ENCODE measurements at regions not wholly inside any gene's neighbourhood (a gene's known extent, or its start where the extent isn't known, plus 50 kb on each side); places are given as distances from the start of the nearest gene placed in this dataset.

DNA sequence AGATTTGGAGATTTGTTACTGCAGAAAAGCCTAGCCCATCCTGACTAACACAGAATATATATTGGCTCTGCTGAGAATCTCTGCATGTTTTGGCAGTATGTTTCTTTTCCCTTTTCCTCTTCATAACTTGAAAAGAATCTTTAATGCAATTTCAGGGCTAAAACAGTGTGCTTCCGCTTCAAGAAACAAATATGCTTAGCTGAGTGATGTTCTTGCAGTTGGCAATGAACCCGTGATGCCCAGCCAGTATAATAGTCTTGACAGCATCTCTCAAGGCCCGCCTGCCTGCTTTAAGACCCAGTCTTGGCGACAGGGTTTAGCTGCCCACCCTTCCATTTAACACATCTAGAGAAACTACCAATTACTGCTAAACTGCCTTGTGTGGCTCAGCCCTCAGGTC is 184.5 kb downstream of the INO80D start:
- DNase-seq: no peak
- no peaks in the 10 kb centered on the region for H3K27me3 ChIP-seq (ENCODE audit: low read depth)
- H3K9me3 ChIP-seq: no peaks in the 10 kb centered on the region
- intact Hi-C loops (cut with DNase I): no loop called here
- no peaks in the 10 kb centered on the region for H3K4me1 ChIP-seq
- no peak overlapping the region for H3K27ac ChIP-seq
- H3K36me3 ChIP-seq: no peaks in the 10 kb centered on the region
- TF ChIP-seq, protein P1, sequence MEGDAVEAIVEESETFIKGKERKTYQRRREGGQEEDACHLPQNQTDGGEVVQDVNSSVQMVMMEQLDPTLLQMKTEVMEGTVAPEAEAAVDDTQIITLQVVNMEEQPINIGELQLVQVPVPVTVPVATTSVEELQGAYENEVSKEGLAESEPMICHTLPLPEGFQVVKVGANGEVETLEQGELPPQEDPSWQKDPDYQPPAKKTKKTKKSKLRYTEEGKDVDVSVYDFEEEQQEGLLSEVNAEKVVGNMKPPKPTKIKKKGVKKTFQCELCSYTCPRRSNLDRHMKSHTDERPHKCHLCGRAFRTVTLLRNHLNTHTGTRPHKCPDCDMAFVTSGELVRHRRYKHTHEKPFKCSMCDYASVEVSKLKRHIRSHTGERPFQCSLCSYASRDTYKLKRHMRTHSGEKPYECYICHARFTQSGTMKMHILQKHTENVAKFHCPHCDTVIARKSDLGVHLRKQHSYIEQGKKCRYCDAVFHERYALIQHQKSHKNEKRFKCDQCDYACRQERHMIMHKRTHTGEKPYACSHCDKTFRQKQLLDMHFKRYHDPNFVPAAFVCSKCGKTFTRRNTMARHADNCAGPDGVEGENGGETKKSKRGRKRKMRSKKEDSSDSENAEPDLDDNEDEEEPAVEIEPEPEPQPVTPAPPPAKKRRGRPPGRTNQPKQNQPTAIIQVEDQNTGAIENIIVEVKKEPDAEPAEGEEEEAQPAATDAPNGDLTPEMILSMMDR (IDR thresholded peaks at IDR 0.05): no peak
- H3K4me3 ChIP-seq: no peak overlapping the region
- no peak for ATAC-seq

DNA sequence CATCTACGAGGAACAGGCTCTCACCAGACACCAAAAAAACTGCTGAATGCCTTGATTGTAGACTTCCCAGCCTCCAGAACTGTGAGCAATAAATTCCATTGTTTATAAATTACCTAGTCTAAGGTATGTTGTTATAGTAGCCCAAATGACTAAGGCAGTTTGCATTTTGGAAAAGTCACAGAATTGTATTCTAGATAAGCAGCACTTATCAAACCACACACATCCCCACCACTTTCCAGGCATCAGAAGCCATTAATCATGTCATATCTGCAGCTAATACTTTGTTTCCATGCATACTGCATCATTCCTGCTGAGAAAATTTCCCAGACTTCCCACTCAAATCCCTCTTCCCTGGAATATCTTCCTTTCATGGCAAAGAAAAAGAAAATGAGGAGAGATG is 187.2 kb downstream of the INO80D start:
- TF ChIP-seq, protein P1 (IDR thresholded peaks at IDR 0.05): no peak
- Histone ChIP-seq H3K4me1 (no peaks in the 10 kb centered on the region), H3K9me3 (no peaks in the 10 kb centered on the region), H3K4me3 (no peak overlapping the region), H3K27me3 (ENCODE audit: low read depth) (no peaks in the 10 kb centered on the region), H3K36me3 (no peaks in the 10 kb centered on the region), H3K27ac (no peak overlapping the region)
- intact Hi-C loops (cut with DNase I): no loop called here
- DNase-seq (no peak), ATAC-seq (no peak)

DNA sequence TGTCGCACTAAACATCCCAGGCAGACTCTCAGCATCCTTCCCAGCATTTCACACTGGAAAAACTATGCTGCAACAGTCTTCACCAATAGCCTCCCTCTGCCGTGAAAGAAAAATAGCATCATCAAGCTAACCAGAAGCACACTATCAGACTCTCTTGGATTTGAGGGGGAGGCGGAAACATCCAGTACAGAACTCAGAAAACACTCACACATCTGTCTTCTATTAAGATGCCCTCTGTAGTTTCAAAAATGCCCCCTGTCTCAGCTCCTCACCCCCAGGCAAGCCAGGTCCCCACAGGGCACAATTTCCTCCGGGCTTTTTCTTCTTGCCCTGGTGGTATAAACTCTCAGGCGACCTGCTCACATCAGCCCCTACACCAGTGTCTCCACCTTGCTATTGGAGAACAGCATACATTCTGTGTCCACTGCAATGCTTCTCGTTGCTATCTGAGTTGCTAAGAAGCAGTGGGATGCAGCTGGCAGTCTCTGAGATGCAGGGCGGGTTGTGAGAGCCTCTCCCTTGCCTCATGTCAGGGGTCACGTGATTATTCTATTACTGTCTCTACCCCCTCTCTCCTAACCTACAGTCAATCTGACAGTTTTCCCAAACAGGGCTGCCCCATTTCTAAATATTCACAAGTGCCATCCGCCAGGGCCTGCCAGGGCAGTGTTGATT is 189.9 kb downstream of the INO80D start:
- H3K4me1 ChIP-seq: no peaks in the 10 kb centered on the region
- peaks cover 3% of the 10 kb centered on the region for H3K27me3 ChIP-seq (ENCODE audit: low read depth)
- no peak overlapping the region for H3K4me3 ChIP-seq
- TF ChIP-seq, protein P1 (IDR thresholded peaks at IDR 0.05): no peak
- no peaks in the 10 kb centered on the region for H3K9me3 ChIP-seq
- intact Hi-C loops (cut with DNase I): no loop called here
- no peak overlapping the region for H3K27ac ChIP-seq
- no peaks in the 10 kb centered on the region for H3K36me3 ChIP-seq
- DNase-seq: no peak
- no peak for ATAC-seq

DNA sequence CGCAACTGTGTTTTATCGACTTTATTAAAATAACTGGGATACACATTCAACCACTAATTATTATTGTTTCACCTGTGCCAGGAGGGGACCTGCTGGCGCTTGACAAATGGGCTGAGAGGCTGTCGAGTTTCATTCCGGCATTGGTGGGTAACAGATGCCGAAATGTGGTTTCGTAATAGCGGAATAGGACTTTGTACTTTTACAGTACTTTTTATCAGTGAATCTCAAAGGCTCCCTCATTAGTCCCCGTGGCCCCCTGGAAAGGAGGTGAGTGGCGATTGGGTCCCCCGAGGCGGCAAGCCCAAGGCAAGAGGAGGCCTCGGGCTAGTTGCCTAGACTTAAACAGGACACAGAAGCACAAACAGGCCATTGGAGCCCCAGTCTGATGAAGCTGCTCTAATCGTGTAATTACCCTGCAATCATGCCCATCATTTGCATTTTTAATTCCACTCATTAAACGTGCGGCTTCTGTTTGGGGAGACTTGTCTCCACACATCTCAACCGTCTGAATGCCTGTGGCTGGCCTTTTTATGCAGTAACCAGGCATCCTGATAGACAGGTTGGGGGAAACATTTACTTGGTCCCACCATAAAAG is 193.2 kb downstream of the INO80D start:
- no peak overlapping the region for H3K4me3 ChIP-seq
- TF ChIP-seq, protein P1 (IDR thresholded peaks at IDR 0.05): no peak

DNA sequence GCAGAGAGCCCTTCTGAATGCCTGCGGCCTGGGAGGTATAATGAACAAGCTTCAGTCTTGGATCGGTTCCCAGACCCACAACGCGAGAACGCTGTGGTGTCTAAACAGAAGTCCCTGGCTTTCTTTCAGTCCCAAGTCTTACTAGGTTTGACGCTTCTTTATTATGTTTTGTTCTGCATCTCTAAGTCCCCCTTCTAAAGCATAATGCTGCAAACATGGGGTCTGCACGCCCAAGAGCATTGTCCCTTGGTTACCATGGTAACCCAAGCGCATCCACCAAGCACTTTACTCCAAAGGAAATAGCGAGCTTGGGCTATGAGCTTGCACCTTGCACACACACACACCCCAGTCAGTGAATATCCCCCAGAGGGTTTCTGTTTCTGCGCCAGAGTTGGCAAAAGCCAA is 193.7 kb downstream of the INO80D start:
- Histone ChIP-seq H3K4me3 (no peak overlapping the region), H3K36me3 (no peaks in the 10 kb centered on the region), H3K9me3 (no peaks in the 10 kb centered on the region), H3K27me3 (ENCODE audit: low read depth) (peaks cover 3% of the 10 kb centered on the region), H3K4me1 (no peaks in the 10 kb centered on the region), H3K27ac (no peak overlapping the region)
- intact Hi-C loops (cut with DNase I): no loop called here
- TF ChIP-seq, protein P1 (IDR thresholded peaks at IDR 0.05): no peak
- ATAC-seq (peak; percentile 54 to 63), DNase-seq (peak; percentile 55)

More for the DNA sequence above, 193.2 kb downstream of the INO80D start:
- intact Hi-C loops (cut with DNase I): no loop called here
- Histone ChIP-seq H3K27me3 (ENCODE audit: low read depth) (peaks cover 3% of the 10 kb centered on the region), H3K9me3 (no peaks in the 10 kb centered on the region), H3K36me3 (no peaks in the 10 kb centered on the region), H3K4me1 (no peaks in the 10 kb centered on the region), H3K27ac (no peak overlapping the region)
- DNase-seq (no peak), ATAC-seq (no peak)

All from lower lobe of right lung (tissue), 2 donors.